ENCODE measurements at regions not wholly inside any gene's neighbourhood (a gene's known extent, or its start where the extent isn't known, plus 50 kb on each side); places are given as distances from the start of the nearest gene placed in this dataset.
"Not testable (repeated sequence)": the region's sequence is repeated elsewhere in the genome, so short reads cannot be mapped to it uniquely, and the experiment has no call there.

- H3K36me3 ChIP-seq; H3K4me1 ChIP-seq; H3K27me3 ChIP-seq; H3K27ac ChIP-seq (replicated peaks in 1 of 4); H3K9me3 ChIP-seq; H3K4me3 ChIP-seq; intact Hi-C loops (cut with DNase I); DNase-seq (ENCODE audit: extremely low spot score): not testable (repeated sequence)
- 85% methylated on average over 7 of the region's 7 CpGs for WGBS
These were observed 92.1 kb downstream of the C4BPA start for GRCh38 chr1:207196135-207196534.

- peaks cover 0 to 11% (median under 1%) of the 10 kb centered on the region in 4 donors for H3K9me3 ChIP-seq
- H3K27ac ChIP-seq (replicated peaks in 1 of 4); H3K27me3 ChIP-seq; DNase-seq (ENCODE audit: extremely low spot score); H3K4me3 ChIP-seq; intact Hi-C loops (cut with DNase I); H3K4me1 ChIP-seq; H3K36me3 ChIP-seq: not testable (repeated sequence)
- 90% methylated on average over 3 of the region's 3 CpGs for WGBS
These were observed 97.5 kb downstream of the C4BPA start for GRCh38 chr1:207201534-207201933.

GRCh38 chr1:207202480-207202879 lies 98.4 kb downstream of the C4BPA start:
- H3K36me3 ChIP-seq: no peaks in the 10 kb centered on the region
- 76% methylated on average over 3 of the region's 3 CpGs for WGBS
- DNase-seq (ENCODE audit: extremely low spot score): no peak
- H3K9me3 ChIP-seq: peaks cover 0 to 19% (median 2%) of the 10 kb centered on the region in 4 donors
- H3K4me1 ChIP-seq: no peaks in the 10 kb centered on the region
- intact Hi-C loops (cut with DNase I): no loop called here
- H3K27me3 ChIP-seq: no peaks in the 10 kb centered on the region
- no peak overlapping the region for H3K27ac ChIP-seq (replicated peaks in 1 of 4)
- no peak overlapping the region for H3K4me3 ChIP-seq
- no peak for TF ChIP-seq POLR2AphosphoS5 (IDR thresholded peaks at IDR 0.05)
- TF ChIP-seq CTCF (IDR thresholded peaks at IDR 0.05): no peak
- no peak for TF ChIP-seq EP300 (IDR thresholded peaks at IDR 0.05)
- no peak for TF ChIP-seq POLR2A (IDR thresholded peaks at IDR 0.05; ENCODE audit: low read depth)

GRCh38 chr1:207203541-207203940 lies 99.5 kb downstream of the C4BPA start:
- Histone ChIP-seq H3K27ac (replicated peaks in 1 of 4) (no peak overlapping the region), H3K36me3 (no peaks in the 10 kb centered on the region), H3K4me3 (no peak overlapping the region), H3K9me3 (peaks cover 0 to 19% (median 2%) of the 10 kb centered on the region in 4 donors), H3K27me3 (no peaks in the 10 kb centered on the region), H3K4me1 (no peaks in the 10 kb centered on the region)
- intact Hi-C loops (cut with DNase I): no loop called here
- 85% methylated on average over 1 of the region's 1 CpG for WGBS
- TF ChIP-seq CTCF (IDR thresholded peaks at IDR 0.05) (no peak), POLR2AphosphoS5 (IDR thresholded peaks at IDR 0.05) (no peak), EP300 (IDR thresholded peaks at IDR 0.05) (no peak)
- no peak for DNase-seq (ENCODE audit: extremely low spot score)

GRCh38 chr1:207205614-207206061 lies 101.6 kb downstream of the C4BPA start:
- intact Hi-C loops (cut with DNase I): no loop called here
- H3K9me3 ChIP-seq: peaks cover 0 to 17% (median 2%) of the 10 kb centered on the region in 4 donors
- H3K27ac ChIP-seq (replicated peaks in 1 of 4): peak overlapping the region in 3 of 4 donors; percentile 29 to 61 (median 41)
- H3K27me3 ChIP-seq: no peaks in the 10 kb centered on the region
- no peaks in the 10 kb centered on the region for H3K4me1 ChIP-seq
- 34% methylated on average over 2 of the region's 2 CpGs for WGBS
- no peak for TF ChIP-seq POLR2A (IDR thresholded peaks at IDR 0.05; ENCODE audit: low read depth)
- TF ChIP-seq POLR2AphosphoS5 (IDR thresholded peaks at IDR 0.05): no peak
- no peak for TF ChIP-seq EP300 (IDR thresholded peaks at IDR 0.05)
- no peak for TF ChIP-seq CTCF (IDR thresholded peaks at IDR 0.05)
- H3K4me3 ChIP-seq: no peak overlapping the region
- no peaks in the 10 kb centered on the region for H3K36me3 ChIP-seq
- no peak for DNase-seq (ENCODE audit: extremely low spot score)

- H3K4me1 ChIP-seq; intact Hi-C loops (cut with DNase I); DNase-seq (ENCODE audit: extremely low spot score); H3K36me3 ChIP-seq; H3K27me3 ChIP-seq; H3K4me3 ChIP-seq; H3K27ac ChIP-seq (replicated peaks in 1 of 4); H3K9me3 ChIP-seq: not testable (repeated sequence)
- 87% methylated on average over 2 of the region's 2 CpGs for WGBS
These were observed 104.7 kb downstream of the C4BPA start for GRCh38 chr1:207208691-207209090.

Measured in esophagus muscularis mucosa (tissue), 4 donors.